GM23338 (cell line): ENCODE measurements at regions not wholly inside any gene's neighbourhood (a gene's known extent, or its start where the extent isn't known, plus 50 kb on each side); places are given as distances from the start of the nearest gene placed in this dataset.

Experiments used
- ATAC-seq: fragments of 200-7000 bp; cut with Tn5 transposase; 3 replicates; pipeline ENCODE4 v1.9.1; 2020
- DNase-seq: peaks from one replicate; pipeline ENCODE4 v3.0.0-alpha.2; 2015; ENCODE audit warnings: low spot score
- H2AFZ ChIP-seq: fragments of 200-600 bp; sonication (generic); 2 replicates; pipeline ENCODE4 v1.8.0; 2016; ENCODE audit warnings: antibody characterized with exemption, mild to moderate bottlenecking, moderate library complexity
- H3F3A ChIP-seq: fragments of 200-600 bp; sonication (generic); replicated peaks from 2 replicates; pipeline ENCODE4 v1.8.0; 2017; ENCODE audit warnings: antibody characterized with exemption, mixed run types, low read depth
- H3K27ac ChIP-seq: fragments of 200-600 bp; sonication (generic); 2 replicates; pipeline ENCODE4 v1.6.1; 2016; ENCODE audit warnings: low read depth
- H3K27me3 ChIP-seq: fragments of 200-600 bp; sonication (generic); 2 replicates; pipeline ENCODE4 v1.8.0; 2016; ENCODE audit warnings: mild to moderate bottlenecking, mixed run types, moderate library complexity; ENCODE audit not compliant: insufficient read depth
- H3K36me3 ChIP-seq: fragments of 200-600 bp; sonication (generic); 2 replicates; pipeline ENCODE4 v1.8.0; 2016; ENCODE audit warnings: mild to moderate bottlenecking; ENCODE audit not compliant: insufficient read depth
- H3K4me1 ChIP-seq: fragments of 200-600 bp; sonication (generic); 2 replicates; pipeline ENCODE4 v1.8.0; 2016; ENCODE audit warnings: mild to moderate bottlenecking, moderate library complexity; ENCODE audit not compliant: insufficient read depth
- H3K4me2 ChIP-seq: fragments of 200-600 bp; sonication (generic); 2 replicates; pipeline ENCODE4 v1.7.1; 2017; ENCODE audit warnings: mixed run types
- H3K4me3 ChIP-seq: fragments of 200-600 bp; sonication (generic); 2 replicates; pipeline ENCODE4 v1.6.1; 2016; ENCODE audit warnings: mixed run types
- H3K79me2 ChIP-seq: fragments of 200-600 bp; sonication (generic); replicated peaks from 2 replicates; pipeline ENCODE4 v1.8.0; 2017; ENCODE audit warnings: mild to moderate bottlenecking; ENCODE audit not compliant: insufficient read depth
- H3K9me2 ChIP-seq: fragments of 200-600 bp; sonication (generic); 2 replicates; pipeline ENCODE4 v1.8.0; 2017; ENCODE audit not compliant: insufficient read depth
- H4K20me1 ChIP-seq: fragments of 200-600 bp; sonication (generic); replicated peaks from 2 replicates; pipeline ENCODE4 v1.8.0; 2017; ENCODE audit warnings: mild to moderate bottlenecking; ENCODE audit not compliant: insufficient read depth
- H3K27ac Mint-ChIP-seq: 2 replicates; pipeline ENCODE4 v1.8.0; 2020; ENCODE audit warnings: inconsistent platforms, mild to moderate bottlenecking, moderate library complexity, mixed read lengths
- H3K27me3 Mint-ChIP-seq: 3 replicates; pipeline ENCODE4 v1.8.0; 2022; ENCODE audit warnings: low read depth, mild to moderate bottlenecking, moderate library complexity, mixed read lengths, inconsistent platforms; ENCODE audit not compliant: insufficient read depth, poor library complexity
- H3K36me3 Mint-ChIP-seq: 3 replicates; pipeline ENCODE4 v1.8.0; 2021; ENCODE audit warnings: low read depth, mild to moderate bottlenecking, inconsistent platforms, moderate library complexity, mixed read lengths
- H3K4me1 Mint-ChIP-seq: 3 replicates; pipeline ENCODE4 v1.8.0; 2020; ENCODE audit warnings: mild to moderate bottlenecking, inconsistent platforms, mixed read lengths
- H3K4me3 Mint-ChIP-seq: 3 replicates; pipeline ENCODE4 v1.8.0; 2021; ENCODE audit warnings: moderate library complexity, mild to moderate bottlenecking, inconsistent platforms, mixed read lengths
- H3K9me3 Mint-ChIP-seq: 3 replicates; pipeline ENCODE4 v1.8.0; 2020; ENCODE audit warnings: moderate library complexity, mild to moderate bottlenecking, inconsistent platforms, mixed read lengths
- CREB1 ChIP-seq: fragments of 250-450 bp; sonication (Bioruptor Pico); IDR thresholded peaks from 2 replicates; pipeline ENCODE4 v1.5.0; 2020; ENCODE audit warnings: low read depth, mild to moderate bottlenecking, moderate library complexity
- CTCF ChIP-seq, 2 experiments: fragments of 200-600 bp in 1 of 2; sonication (generic) in 1 of 2; conservative IDR thresholded peaks; 2 replicates each; pipeline versions ENCODE4 v1.5.1 to v1.6.1; 2016 to 2017; ENCODE audit warnings: antibody characterized with exemption in 2 of 2, low read depth in 2 of 2, mild to moderate bottlenecking in 2 of 2, moderate library complexity in 1 of 2
- ETS1 ChIP-seq: IDR thresholded peaks from 2 replicates; pipeline ENCODE4 v1.6.1; 2016; ENCODE audit warnings: antibody characterized with exemption
- EZH2 ChIP-seq: fragments of 200-600 bp; sonication (generic); IDR thresholded peaks from one replicate; pipeline ENCODE4 v1.8.0; 2017; ENCODE audit warnings: antibody characterized with exemption, mild to moderate bottlenecking, low read depth; ENCODE audit not compliant: unreplicated experiment
- EZH2phosphoT487 ChIP-seq: fragments of 200-600 bp; sonication (generic); IDR thresholded peaks from one replicate; pipeline ENCODE4 v1.8.1; 2018; ENCODE audit warnings: antibody characterized with exemption; ENCODE audit not compliant: unreplicated experiment
- JUNB ChIP-seq: IDR thresholded peaks from one replicate; pipeline ENCODE4 v1.6.1; 2016; ENCODE audit warnings: antibody characterized with exemption; ENCODE audit not compliant: unreplicated experiment
- NANOG ChIP-seq: IDR thresholded peaks from 2 replicates; pipeline ENCODE4 v1.6.1; 2016; ENCODE audit warnings: antibody characterized with exemption, borderline replicate concordance
- POLR2AphosphoS5 ChIP-seq: IDR thresholded peaks from 2 replicates; pipeline ENCODE4 v1.6.1; 2016; ENCODE audit warnings: antibody characterized with exemption, low read depth
- REST ChIP-seq: IDR thresholded peaks from one replicate; pipeline ENCODE4 v1.6.1; 2018; ENCODE audit warnings: antibody characterized with exemption; ENCODE audit not compliant: unreplicated experiment
- ZNF114 ChIP-seq: fragments of 250-450 bp; sonication (Bioruptor Pico); IDR thresholded peaks from 2 replicates; pipeline ENCODE4 v1.5.0; 2020; ENCODE audit warnings: mild to moderate bottlenecking, moderate library complexity
- ZNF331 ChIP-seq: fragments of 250-450 bp; sonication (Bioruptor Pico); IDR thresholded peaks from 2 replicates; pipeline ENCODE4 v1.5.0; 2020; ENCODE audit warnings: low read depth, mild to moderate bottlenecking, moderate library complexity

- H3K4me2 ChIP-seq, result no peak overlapping the region
- H3K27ac Mint-ChIP-seq, result no peak overlapping the region
- peaks cover 12% of the 10 kb centered on the region; the same call in 1 of the 2 replicates for H3K4me1 ChIP-seq
- H3F3A ChIP-seq, result no peaks in the 10 kb centered on the region
- H3K36me3 Mint-ChIP-seq, result no peaks in the 10 kb centered on the region
- DNase-seq (no peak), ATAC-seq (no peak)
- H3K79me2 ChIP-seq, result no peaks in the 10 kb centered on the region
- no peak overlapping the region for H3K4me3 ChIP-seq
- no peak overlapping the region for H3K4me3 Mint-ChIP-seq
- TF ChIP-seq ZNF114 (CRISPR knock-in tag) (no peak), EZH2 (no peak), JUNB (no peak), CTCF (conservative IDR thresholded peaks at IDR 0.05; ENCODE audit: low read depth in 2 of 2) (no peak), POLR2AphosphoS5 (no peak), ETS1 (no peak)
- no peaks in the 10 kb centered on the region for H4K20me1 ChIP-seq
- no peaks in the 10 kb centered on the region for H3K27me3 ChIP-seq
- H3K27ac ChIP-seq, result no peak overlapping the region
- no peaks in the 10 kb centered on the region for H3K36me3 ChIP-seq
- H2AFZ ChIP-seq, result no peak overlapping the region
- no peaks in the 10 kb centered on the region for H3K9me3 Mint-ChIP-seq
- H3K27me3 Mint-ChIP-seq, result no peaks in the 10 kb centered on the region
- peaks cover 13% of the 10 kb centered on the region; the same call in 2 of the 3 replicates for H3K4me1 Mint-ChIP-seq
- H3K9me2 ChIP-seq, result no peaks in the 10 kb centered on the region
These were observed 80.0 kb downstream of the C11orf91 start for GRCh38 chr11:33620423-33621171.

GRCh38 chr11:33618956-33619355, 81.7 kb downstream of the C11orf91 start:
- H3F3A ChIP-seq, result no peaks in the 10 kb centered on the region
- H3K4me3 Mint-ChIP-seq, result no peak overlapping the region
- no peak overlapping the region for H2AFZ ChIP-seq
- H3K27me3 ChIP-seq, result no peaks in the 10 kb centered on the region
- H3K9me3 Mint-ChIP-seq, result no peaks in the 10 kb centered on the region
- peaks cover 12% of the 10 kb centered on the region; the same call in 1 of the 2 replicates for H3K4me1 ChIP-seq
- no peak overlapping the region; the same call in 1 of the 2 replicates for H3K27ac Mint-ChIP-seq
- H3K36me3 Mint-ChIP-seq, result no peaks in the 10 kb centered on the region
- no peak overlapping the region for H3K4me3 ChIP-seq
- no peak for DNase-seq
- no peaks in the 10 kb centered on the region for H3K9me2 ChIP-seq
- no peak for ATAC-seq
- H3K27me3 Mint-ChIP-seq, result no peaks in the 10 kb centered on the region
- no peak overlapping the region for H3K4me2 ChIP-seq
- no peaks in the 10 kb centered on the region for H4K20me1 ChIP-seq
- H3K27ac ChIP-seq, result no peak overlapping the region
- peaks cover 13% of the 10 kb centered on the region for H3K4me1 Mint-ChIP-seq
- H3K79me2 ChIP-seq, result no peaks in the 10 kb centered on the region
- H3K36me3 ChIP-seq, result no peaks in the 10 kb centered on the region
- TF ChIP-seq EZH2phosphoT487 (no peak), REST (no peak), ZNF331 (CRISPR knock-in tag) (no peak), CREB1 (no peak), ZNF114 (CRISPR knock-in tag) (no peak), CTCF (conservative IDR thresholded peaks at IDR 0.05; ENCODE audit: low read depth in 2 of 2) (no peak), EZH2 (no peak), NANOG (no peak), ETS1 (no peak)
